HG03045 (cell line): ENCODE measurements at regions not wholly inside any gene's neighbourhood (a gene's known extent, or its start where the extent isn't known, plus 50 kb on each side); places are given as distances from the start of the nearest gene placed in this dataset.
"Not testable (repeated sequence)": the region's sequence is repeated elsewhere in the genome, so short reads cannot be mapped to it uniquely, and the experiment has no call there.

Experiments
- ATAC-seq: cut with Tn5 transposase; IDR thresholded peaks from one replicate; pipeline ENCODE4 v1.9.1; 2021; ENCODE audit warnings: mild to moderate bottlenecking, moderate library complexity; ENCODE audit not compliant: unreplicated experiment

DNA sequence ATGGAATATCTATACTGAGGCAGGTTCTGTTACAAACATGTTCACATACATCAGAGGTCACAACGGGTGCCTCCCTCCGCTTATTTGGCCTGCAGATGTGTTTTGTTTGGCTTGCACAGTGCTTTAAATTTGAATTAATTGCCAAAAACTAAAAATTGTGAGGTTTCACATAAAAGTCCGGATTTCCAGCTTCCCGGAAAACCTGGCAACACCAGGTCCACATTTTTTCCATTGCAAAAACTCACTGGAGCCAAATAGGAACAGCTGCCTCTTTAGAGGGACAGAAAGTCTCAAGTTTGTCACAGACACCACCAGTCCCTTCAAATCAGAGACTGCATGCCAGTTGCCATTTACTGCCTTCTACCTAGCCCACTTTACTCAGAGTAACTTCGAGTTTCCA, 205.9 kb upstream of the MDFIC2 start:
- ATAC-seq = no peak

DNA sequence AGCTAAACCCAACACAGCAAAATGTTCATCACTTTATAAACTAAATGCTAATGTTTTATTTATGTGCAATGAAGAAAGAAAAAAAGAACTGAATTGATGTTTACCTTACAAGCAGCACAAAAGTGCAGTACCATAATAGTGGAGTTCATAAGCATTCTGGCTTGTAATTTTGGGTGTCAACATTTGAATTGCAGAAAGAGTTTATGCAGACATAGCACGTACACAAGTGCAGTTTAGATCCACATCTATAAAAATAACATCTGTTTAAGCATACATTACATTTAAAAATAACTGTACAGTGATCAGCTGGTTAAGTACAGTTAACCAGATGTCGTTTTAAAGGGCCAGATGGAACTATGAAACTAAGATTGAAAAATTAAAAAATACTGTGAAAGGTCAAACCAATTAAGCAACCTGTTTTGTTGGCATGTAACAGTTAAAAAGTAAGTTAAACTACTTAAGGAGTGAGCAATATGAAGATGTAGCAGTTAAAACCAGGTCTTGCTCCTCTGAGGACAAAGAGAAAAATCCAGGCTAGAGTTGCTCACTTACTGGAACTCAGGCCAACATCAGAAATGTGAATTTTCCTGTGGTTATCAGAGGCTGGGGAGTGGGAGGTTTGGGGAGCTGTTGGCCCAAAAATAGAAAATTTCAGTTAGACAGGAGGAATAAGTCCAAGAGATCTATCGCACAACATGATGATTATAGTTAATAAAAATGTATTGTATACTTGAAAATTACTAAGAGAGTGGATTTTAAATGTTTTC, 204.9 kb upstream of the MDFIC2 start:
- ATAC-seq = no peak

DNA sequence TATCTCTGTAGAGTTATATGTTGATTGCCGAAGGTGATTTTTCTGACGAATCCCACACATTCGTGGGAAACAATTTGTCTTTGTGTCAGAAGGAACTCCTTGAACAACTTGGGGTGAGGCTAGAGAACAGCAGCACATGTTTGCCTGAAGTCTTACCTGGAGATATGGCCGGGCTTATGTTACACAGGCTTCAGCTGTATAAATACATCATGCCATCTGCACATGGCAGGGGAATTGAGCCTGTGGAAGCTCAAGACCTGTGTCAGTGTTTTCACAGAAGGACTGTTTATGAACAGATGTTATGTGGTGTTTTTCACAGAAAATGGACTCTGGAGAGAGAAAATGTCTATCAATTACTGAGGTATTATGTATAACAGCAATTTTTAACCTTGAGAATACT, 203.6 kb upstream of the MDFIC2 start:
- no peak for ATAC-seq

DNA sequence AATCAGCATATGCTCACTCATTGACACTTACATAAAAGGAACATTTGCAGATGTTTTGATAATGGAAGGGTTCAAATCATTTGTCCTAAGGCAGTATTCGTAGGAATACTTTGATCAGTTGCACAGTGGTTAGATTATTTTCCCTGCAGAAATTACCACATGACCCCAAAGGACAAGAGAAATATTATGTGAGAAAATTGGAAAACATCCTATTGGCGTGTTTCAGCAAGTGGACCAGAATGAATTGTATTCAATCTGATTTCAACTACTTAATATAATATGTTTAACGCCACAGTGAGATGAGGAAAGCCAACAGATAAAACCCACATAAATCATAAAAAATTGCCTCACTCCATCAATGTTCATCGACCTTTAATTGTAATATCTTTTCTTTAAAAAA, 195.0 kb upstream of the MDFIC2 start:
- no peak for ATAC-seq

DNA sequence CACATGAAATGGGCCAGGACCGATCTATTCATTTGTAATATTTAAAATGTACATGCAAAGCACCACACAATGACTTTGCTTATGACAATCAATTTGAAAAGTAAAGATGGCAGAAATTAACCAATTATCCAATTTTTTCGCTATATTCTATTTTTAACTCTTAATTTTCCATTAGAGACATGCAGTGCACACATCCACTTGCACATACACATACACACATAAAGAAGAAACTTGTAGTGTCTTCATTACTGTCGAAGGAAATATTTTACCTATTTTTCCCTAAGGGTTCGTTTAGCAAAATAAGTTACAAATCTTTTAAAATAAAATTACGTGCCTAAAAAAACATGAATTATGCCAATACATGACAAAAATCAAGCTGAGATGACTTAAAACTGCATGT, 194.3 kb upstream of the MDFIC2 start:
- ATAC-seq = no peak

DNA sequence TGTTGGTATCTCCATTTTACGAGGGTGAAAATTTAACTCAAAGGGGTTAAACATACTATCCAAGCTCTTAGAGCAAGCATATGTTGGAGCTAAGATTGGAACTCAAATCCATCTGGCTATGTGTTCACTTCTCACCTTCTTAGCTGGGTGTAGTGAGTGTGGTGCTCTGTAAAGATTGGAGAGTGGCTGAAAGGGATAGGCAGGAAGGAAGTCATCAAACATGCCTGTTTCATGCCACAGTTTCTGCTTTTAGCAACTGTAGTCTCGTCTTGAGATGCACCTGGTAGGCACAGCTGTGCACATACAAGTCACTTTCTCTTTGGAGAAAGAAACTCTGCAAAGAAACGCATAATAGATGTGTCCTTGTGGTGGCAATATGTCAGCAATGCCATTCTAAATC, 189.1 kb upstream of the MDFIC2 start:
- ATAC-seq = no peak

DNA sequence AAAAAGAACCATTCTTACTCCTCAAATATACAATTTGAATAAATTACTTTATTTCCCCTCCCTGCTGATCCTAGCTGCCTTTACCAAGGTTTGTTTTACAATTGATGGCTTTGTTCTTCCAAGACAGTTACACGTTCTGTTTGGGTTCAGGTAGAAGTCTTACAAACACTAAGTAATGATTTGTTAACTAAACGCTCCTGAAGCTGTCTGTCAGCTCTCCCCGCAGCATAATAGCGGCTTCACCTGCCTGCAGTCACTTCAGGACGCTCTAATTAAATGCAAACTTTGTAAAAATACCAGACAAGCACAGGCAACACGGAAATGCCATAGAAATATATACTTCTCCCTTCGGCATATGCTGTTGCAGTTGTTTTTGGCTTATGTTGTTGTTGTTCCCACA, 176.4 kb upstream of the MDFIC2 start:
- ATAC-seq = no peak

DNA sequence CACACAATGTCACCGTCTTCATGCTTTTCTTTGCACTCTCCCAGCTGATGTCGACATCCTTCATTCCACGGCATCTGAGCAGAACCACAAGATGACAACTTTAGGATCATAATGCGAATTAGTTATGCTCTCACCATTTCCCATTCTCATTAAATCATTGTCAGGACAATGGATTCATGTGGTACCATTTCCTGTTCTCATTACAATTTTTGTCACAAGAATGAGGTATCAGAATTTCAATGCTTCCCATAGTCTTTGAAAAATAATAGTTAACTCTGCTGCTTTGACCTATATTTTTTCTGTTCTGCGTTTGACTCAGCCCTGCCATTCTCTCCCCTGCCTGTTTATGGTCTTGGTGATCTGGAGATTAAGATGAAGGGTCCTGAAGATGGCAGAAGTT, 175.7 kb upstream of the MDFIC2 start:
- ATAC-seq = no peak

DNA sequence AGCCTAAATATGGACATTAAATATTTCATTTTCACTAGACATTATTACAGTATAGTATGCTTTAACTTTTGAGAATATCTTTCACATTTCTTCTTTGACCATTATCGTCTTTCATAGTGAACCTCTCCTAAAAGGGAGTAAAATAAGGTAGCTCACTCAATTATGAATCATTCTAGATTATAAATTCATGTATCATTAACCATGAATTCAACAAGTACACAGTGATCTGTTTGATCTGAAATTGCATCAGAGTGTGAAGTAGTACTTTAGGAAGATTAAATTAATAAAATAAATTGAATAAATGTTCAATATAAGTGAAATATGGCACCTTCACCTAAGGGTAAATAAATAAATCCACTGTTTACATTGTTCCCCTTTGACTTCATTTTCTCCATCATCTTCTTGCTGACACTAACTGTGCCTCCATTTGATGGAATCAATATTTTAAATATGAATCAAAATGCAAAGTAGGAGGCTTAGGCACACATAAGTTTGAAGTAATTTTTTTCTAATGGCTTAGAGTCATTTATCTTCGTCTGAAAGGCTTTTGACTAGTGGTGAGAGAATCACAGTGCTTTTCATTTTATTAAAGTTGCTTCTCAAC, 174.1 kb upstream of the MDFIC2 start:
- no peak for ATAC-seq

DNA sequence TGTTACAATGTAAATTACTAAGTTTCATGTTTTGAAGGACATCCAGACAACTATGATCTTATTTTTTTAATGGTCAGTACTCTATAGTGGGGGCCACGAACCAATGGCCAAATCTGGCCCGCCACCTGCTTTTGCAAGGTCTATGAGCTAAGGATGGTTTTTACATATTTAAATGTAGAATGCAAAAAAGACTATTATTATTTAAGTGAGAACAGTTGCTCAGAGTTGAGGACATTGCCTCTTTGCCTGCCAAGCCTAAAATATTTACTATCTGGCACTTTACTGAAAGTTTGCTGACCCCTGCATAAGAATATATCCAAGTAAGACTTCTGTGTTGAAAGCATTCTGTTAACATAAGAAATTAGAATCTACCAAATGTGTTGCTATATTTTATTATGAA, 163.7 kb upstream of the MDFIC2 start:
- ATAC-seq = no peak

DNA sequence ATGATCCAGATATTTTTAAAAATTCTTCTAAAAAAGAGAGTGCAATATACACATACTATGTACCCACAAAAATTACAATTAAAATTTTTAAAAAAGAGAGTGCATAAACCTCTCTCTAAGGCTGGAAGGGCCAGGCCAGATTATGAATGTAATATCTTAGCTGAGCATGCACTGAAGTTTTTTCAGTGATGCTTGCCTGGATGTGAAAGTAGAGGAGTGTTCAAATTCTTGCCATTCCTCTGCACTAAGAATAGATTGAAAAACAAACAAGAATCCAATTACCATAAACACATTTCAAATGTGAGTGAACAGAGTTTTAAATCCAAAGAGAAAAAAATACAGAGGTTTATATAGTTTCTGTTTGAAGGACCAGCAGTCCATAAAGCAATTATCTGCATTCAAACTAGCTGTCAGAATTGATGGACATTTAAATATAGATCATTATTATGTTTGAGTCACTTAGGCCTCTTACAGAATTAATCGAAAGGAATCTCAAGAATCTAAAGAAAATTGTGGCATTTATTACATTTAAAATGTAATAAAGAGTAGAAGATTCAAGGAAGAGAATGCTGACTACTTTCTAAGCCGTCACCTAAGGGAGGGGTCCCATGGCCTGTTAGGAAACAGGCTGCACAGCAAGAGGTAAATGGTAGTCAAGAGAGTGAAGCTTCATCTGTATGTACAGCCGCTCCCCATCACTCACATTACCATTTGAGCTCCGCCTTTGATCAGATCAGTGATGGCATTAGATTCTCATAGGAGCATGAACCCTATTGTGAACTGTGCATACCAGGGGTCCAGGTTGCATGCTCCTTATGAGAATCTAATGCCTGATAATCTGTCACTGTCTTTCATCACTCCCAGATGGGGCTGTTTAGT, 159.3 kb upstream of the MDFIC2 start:
- no peak for ATAC-seq

DNA sequence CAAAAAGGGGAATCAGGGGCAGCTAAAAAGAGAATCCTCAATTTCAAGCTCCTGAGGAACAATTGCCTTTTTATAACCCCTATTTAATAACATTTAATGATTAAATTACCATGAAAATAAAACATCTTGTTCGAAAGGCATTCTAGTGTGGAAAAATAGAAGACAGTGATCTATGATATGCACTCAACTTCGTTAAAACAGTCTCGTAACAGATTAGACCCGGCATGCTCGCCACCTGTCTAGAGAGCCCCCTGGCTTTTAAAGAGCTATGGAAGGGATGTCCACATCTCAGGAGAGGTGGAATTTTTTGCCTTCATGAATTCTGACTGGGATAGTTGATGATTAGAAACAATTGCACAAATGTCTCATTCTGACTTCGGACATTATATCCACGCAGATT, 153.7 kb upstream of the MDFIC2 start:
- ATAC-seq = no peak

DNA sequence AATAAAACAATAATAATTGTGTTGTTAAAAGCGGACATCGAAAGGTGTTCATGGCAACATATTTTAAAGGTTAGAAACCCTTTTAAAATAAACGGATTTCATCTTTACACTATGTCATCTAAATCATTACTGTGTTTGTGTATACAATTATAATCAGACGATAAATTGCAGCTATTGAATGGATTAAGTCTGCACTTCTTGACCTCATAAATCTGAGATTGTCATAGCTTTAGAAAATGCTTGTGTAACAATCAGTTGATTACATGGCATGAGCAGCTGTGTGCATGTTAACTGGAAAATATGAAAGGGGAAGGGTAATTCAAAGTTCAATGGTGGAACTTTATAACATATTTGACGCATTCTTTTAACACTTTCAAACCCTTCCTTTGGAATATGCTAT, 152.4 kb upstream of the MDFIC2 start:
- no peak for ATAC-seq

DNA sequence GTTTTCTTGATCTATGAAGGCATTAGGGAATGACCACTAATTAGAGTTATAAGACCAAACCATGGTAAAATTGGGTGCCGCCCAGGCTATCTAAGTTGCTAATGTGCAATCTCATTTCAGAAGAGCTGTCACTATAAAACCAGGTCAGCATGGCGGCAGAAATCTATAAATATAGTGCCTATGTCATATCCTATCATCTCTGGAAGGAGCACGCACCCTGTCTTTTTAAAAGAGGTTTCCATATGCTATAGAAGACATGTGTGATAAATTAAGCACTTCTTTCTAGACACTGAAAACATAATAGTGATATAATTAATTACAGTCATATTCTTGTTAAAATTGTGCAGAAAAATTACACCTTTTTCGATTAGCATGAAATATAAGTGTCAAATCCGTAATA, 152.0 kb upstream of the MDFIC2 start:
- no peak for ATAC-seq

DNA sequence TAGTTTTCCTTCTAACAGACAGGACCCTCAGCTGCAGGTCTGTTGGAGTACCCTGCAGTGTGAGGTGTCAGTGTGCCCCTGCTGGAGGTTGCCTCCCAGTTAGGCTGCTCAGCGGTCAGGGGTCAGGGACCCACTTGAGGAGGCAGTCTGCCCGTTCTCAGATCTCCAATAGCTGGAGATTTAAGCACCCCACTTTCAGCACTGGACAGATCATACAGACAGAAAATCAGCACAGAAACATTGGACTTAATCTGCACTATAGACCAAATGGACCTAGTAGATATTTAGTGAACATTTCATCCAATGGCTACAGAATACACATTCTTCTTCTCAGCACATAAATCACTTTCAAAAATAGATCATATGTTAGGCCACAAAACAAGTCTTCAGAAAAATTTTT, 137.8 kb upstream of the MDFIC2 start:
- not testable (repeated sequence) for ATAC-seq

DNA sequence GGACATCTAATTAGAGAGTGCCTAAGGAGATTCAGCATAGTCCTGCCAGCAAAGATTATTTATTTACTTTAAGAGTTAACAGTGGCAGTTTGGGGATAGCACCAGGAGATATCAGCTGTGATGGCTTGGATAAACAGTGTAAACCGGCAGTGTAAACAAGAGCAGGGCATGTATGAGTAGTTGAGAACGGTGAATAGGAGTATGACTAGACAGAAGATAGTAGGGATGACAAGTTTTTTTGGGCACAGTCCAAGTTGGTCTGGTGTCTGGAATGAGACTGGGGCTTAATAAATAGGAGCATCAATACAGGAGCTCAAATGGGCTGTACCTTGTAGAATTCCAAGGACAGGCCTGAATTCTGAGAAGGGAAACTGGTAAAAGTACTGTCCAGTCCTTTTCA, 123.0 kb upstream of the MDFIC2 start:
- ATAC-seq = not testable (repeated sequence)

DNA sequence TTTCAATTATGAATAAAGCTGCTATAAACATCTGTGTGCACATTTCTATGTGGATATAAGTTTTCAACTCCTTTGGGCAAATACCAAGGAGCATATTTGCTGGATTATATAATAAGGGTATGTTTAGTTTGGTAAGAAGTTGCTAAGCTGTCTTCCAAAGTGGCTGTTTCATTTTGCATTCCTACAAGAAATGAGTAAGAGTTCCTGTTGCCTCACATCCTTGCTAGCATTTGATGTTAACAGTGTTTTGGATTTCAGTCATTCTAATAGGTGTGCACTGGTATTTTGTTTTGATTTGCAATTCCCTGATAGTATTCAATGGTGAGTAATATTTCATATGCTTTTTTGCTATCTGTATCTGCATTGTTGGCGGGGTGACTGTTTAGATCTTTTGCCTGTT, 120.7 kb upstream of the MDFIC2 start:
- no peak for ATAC-seq

DNA sequence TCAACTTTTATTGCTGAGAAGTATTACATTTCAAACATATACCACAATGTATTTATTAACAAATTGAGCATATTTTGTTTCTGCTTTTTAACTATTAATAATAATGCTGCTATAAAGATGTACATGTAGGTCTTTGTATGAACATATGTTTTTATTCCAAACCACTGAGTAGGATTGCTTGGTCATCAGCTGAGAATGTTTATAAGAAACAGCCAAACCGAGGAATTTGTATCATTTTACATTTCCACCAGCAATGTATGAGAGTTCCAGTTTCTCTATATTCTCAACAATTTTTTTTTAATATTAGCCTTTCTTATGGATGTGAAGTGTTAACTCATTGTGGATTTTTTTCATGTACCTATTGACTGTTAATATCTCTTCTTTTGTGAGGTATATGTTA, 119.5 kb upstream of the MDFIC2 start:
- no peak for ATAC-seq

DNA sequence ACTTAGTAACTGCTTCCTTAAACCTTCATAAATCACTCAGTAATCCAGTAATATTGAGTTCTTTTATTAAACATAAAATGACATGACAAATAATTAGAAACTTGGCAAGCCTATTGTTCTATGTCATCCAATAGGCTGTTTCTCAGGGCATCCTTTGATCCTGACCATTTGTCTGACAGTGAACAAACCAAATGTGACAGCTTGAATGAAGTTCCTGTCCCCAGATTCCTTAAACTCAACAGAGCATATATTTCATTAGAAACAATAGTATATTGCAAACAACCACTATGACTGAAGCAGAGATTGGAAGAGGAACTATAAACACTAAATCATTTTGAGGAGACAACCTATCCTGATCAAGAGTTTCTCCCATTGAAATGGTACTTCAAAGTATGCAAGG, 113.6 kb upstream of the MDFIC2 start:
- no peak for ATAC-seq

DNA sequence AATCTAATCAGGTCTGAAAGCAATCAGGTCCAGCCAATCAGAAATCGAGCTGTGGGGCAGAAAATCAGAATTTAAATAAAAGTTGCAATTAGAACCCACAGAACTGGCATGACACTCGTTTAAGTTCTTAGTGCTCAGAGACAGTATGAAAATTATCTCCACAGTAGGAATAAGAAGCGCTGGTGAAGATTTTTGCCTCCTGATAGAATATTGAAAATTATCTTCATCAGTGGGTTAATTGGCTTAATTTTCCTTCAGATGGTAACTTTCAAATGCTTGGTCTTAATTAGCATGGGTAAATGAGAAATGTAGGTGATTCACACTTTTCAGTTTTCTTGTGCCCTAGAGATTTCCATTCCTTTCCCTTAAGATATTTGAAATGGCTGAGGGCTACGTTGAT, 109.1 kb upstream of the MDFIC2 start:
- ATAC-seq = no peak

DNA sequence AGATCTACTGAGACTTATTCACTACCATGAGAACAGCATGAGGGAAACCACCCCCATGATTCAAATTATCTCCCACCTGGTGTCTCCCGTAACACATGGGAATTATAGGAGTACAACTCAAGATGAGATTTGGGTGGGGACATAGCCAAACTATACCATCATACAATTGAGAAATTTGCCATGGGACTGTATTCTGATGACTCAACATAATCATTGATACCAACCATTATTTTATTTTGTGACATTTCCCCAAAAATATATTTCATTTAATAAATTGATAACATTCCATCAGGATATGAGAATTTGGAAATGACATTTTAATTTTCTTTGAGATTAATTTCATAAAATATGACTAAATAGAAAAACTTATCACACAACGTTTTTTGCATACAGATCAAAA, 96.6 kb upstream of the MDFIC2 start:
- ATAC-seq = no peak

DNA sequence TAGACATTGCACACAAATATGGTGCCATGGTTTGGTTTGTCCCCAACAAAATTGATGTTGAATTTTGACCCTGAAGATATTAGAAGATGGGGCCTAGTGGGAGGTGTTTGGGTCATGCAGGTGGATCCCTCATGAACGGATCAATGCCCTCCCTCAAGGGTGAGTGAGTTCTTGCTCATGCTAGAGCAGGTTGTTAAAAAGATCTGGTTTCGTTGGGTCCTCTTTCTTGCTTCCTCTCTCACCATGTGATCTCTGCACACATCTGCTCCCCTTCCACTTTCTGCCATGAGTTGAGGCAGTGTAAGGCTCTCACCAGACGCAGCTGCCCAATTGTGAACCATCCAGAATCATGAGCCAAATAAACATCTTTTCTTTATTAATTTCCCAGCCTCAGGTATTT, 87.8 kb upstream of the MDFIC2 start:
- peak; percentile 55 for ATAC-seq
